GM12873 (cell line): ENCODE measurements at regions not wholly inside any gene's neighbourhood (a gene's known extent, or its start where the extent isn't known, plus 50 kb on each side); places are given as distances from the start of the nearest gene placed in this dataset.

ENCODE experiments used
- TF ChIP-seq, protein P1 (sequence below): IDR thresholded peaks from 2 replicates; pipeline ENCODE4 v1.5.1; 2012; ENCODE audit warnings: low read depth, mild to moderate bottlenecking, moderate library complexity, low read length, control low read depth; ENCODE audit not compliant: insufficient read depth; ENCODE audit errors: missing control alignments

DNA sequence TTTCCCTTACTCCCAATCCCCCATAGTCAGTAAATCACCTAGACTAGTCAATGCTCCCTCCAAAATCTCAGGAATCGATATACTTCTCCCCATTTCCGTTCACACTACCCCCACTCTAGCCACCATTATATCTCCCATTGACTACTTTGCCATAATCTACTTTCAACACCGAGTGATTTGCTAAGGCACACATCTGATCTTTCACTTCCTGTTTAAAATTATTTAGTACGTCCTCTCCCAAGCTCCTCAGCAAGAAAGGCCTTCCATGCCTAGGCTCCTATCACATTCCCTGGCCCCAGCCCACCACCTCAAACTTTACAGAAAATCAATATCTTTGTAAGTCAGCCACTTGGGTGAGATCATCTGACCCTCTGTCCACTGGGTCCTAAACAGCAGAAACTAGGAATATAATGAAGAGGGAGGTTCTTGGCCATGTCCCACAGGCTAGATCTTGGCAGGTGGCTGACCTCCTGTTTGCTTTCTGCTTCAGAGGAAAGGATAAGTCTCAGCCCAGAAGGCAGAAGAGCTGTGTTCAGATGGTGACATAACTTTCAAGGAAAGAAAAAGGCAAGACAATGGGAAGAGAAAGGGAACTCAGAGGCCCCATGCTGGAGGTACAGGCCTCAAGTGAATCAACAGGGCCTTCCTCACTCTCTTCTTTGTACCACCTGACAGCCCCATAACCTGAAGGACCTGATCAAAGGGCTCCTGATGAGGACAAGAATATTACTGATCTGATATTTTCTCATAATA is 103.0 kb downstream of the RPL22L1 start:
- TF ChIP-seq, protein P1, sequence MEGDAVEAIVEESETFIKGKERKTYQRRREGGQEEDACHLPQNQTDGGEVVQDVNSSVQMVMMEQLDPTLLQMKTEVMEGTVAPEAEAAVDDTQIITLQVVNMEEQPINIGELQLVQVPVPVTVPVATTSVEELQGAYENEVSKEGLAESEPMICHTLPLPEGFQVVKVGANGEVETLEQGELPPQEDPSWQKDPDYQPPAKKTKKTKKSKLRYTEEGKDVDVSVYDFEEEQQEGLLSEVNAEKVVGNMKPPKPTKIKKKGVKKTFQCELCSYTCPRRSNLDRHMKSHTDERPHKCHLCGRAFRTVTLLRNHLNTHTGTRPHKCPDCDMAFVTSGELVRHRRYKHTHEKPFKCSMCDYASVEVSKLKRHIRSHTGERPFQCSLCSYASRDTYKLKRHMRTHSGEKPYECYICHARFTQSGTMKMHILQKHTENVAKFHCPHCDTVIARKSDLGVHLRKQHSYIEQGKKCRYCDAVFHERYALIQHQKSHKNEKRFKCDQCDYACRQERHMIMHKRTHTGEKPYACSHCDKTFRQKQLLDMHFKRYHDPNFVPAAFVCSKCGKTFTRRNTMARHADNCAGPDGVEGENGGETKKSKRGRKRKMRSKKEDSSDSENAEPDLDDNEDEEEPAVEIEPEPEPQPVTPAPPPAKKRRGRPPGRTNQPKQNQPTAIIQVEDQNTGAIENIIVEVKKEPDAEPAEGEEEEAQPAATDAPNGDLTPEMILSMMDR = no peak

DNA sequence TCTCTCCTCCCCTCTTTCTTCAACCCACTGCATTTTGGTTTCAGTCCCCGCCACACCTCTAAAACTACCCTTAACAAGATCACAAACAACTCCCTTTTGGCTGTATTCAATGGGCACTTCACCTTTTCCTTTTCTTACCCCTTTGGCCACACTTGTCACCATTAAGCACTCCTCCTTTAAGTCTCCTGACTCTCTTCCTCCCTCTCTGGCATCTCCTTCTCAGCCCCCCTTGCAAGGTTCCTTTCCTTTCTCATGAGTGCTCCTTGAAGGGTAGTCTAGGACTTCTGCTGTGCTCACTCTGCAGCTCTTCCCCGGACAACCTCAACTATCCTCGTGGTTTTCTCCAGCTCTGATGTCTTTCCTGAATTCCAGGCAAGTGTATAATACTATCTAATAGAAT is 103.7 kb downstream of the RPL22L1 start:
- TF ChIP-seq, protein P1 = no peak

DNA sequence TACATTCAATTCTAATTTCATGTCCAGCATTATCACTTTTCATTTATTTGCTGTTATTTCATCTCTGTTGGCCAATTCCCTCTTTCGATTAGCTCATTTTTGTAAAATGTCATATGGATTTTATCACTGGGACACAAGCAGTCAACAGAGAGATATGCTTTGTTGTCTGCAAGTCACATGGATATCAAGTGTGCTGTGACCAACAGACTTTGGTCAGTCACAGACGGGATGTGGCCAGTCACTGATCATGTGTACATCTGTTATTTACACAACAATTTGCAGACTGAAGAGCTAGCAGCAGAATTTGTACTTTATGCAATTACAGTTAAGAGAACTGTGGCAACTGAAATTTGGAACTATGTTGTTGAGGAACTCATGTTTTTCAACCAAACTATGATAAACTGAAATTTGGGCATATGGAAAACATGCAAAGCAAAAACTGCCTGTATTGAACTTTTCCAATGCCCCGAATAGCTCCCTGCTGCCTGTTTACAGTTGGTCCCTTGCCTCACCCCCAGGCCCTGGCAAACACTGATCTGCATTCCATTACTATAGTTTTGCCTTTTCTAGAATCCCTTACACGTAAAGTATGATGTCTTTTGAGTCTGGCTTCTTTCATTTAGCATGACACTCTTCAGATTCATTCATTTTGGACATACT is 104.4 kb downstream of the RPL22L1 start:
- TF ChIP-seq, protein P1 = no peak

DNA sequence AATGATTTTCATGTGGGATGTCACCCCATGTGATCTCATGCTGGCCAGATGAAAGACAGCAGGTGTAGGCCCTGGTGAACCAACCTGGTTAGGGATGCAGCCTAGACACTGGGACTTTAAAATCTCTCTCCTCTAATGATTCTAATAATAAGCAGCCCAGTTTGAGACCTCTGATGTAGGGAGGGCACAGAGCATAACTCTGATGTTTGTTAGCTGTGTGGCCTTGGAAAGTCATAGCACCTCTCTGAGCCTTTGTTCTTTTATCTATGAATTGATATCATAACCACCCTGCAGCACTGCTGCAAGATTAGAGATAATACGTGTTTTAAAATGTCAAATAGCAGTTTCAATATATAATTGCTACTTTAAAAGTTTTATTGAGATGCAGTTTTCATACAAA is 106.0 kb downstream of the RPL22L1 start:
- TF ChIP-seq, protein P1 = no peak

DNA sequence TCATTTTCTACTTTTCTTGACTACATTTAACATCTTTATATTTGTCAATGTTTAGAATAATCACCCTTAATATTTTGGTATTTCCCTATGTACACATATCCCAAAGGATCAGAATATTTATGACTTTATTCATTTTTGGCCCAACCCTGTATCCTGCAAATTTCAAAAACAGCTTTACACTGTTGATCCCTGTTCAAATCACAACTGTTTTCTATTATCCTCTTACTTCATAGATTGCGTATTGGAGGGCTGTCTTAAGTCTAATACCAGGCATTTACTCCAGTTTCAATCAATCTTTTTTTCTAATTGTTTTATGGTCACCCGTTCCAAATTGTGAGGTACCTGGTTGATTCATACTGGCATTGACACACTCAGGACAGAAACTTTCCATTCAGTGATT is 107.9 kb downstream of the RPL22L1 start:
- TF ChIP-seq, protein P1 = no peak

- TF ChIP-seq, protein P1 = no peak
Measured at GRCh38 chr3:170761103-170761502, 108.9 kb downstream of the RPL22L1 start.

GRCh38 chr3:170760174-170760526 is 109.8 kb downstream of the RPL22L1 start:
- TF ChIP-seq, protein P1 = no peak
